Keratinocyte (primary cell): ENCODE measurements at regions not wholly inside any gene's neighbourhood (a gene's known extent, or its start where the extent isn't known, plus 50 kb on each side); places are given as distances from the start of the nearest gene placed in this dataset.

Experiments
- DNase-seq: peaks from one replicate; pipeline ENCODE4 v3.0.0-alpha.2; 2011; ENCODE audit warnings: low read depth, missing footprints, low spot score
- FAIRE-seq: peaks from 2 replicates; lab custom pipeline; 2011; peaks lifted over from hg19 to GRCh38; lab: Jason Lieb, UNC
- H2AFZ ChIP-seq: 2 replicates; pipeline ENCODE4 v1.6.0; 2012; ENCODE audit warnings: low read length, control low read depth, inconsistent platforms; ENCODE audit not compliant: control insufficient read depth
- H3K27ac ChIP-seq: 2 replicates; pipeline ENCODE4 v1.5.1; 2011; ENCODE audit warnings: low read length; ENCODE audit not compliant: control insufficient read depth, insufficient read depth
- H3K27me3 ChIP-seq: 3 replicates; pipeline ENCODE4 v1.6.0; 2011; ENCODE audit warnings: low read length; ENCODE audit not compliant: control insufficient read depth, insufficient read depth; ENCODE audit errors: extremely low read depth
- H3K36me3 ChIP-seq, 2 experiments: 2 replicates in 1 of 2; 3 replicates in 1 of 2; pipeline ENCODE4 v1.5.1; 2011; ENCODE audit warnings: low read length in 2 of 2, mild to moderate bottlenecking in 1 of 2; ENCODE audit not compliant: control insufficient read depth in 2 of 2, insufficient read depth in 2 of 2; ENCODE audit errors: extremely low read depth in 1 of 2
- H3K4me1 ChIP-seq: 3 replicates; pipeline ENCODE4 v1.5.1; 2011; ENCODE audit warnings: low read length; ENCODE audit not compliant: control insufficient read depth, insufficient read depth; ENCODE audit errors: extremely low read depth
- H3K4me2 ChIP-seq: 3 replicates; pipeline ENCODE4 v1.6.0; 2011; ENCODE audit warnings: low read depth, low read length; ENCODE audit not compliant: control insufficient read depth, insufficient read depth; ENCODE audit errors: extremely low read depth
- H3K4me3 ChIP-seq, 3 experiments: fragments of 200-600 bp in 1 of 3; sonication (generic) in 1 of 3; 2 replicates in 2 of 3; 3 replicates in 1 of 3; pipeline ENCODE4 v1.5.1; 2011 to 2016; ENCODE audit warnings: low read length in 3 of 3, mild to moderate bottlenecking in 3 of 3, control low read depth in 2 of 3, inconsistent platforms in 1 of 3, low read depth in 1 of 3, mixed read lengths in 1 of 3, mixed run types in 1 of 3, moderate library complexity in 1 of 3; ENCODE audit not compliant: control insufficient read depth in 2 of 3, insufficient read depth in 2 of 3; ENCODE audit errors: extremely low read depth in 1 of 3
- H3K79me2 ChIP-seq: 2 replicates; pipeline ENCODE4 v1.6.0; 2012; ENCODE audit warnings: low read length; ENCODE audit not compliant: control insufficient read depth, insufficient read depth
- H3K9ac ChIP-seq: 3 replicates; pipeline ENCODE4 v1.6.0; 2011; ENCODE audit warnings: low read length; ENCODE audit not compliant: control insufficient read depth, insufficient read depth; ENCODE audit errors: extremely low read depth
- H3K9me1 ChIP-seq: 3 replicates; pipeline ENCODE4 v1.6.0; 2011; ENCODE audit warnings: low read length; ENCODE audit not compliant: control insufficient read depth, insufficient read depth; ENCODE audit errors: extremely low read depth
- H3K9me3 ChIP-seq: 2 replicates; pipeline ENCODE4 v1.5.1; 2012; ENCODE audit warnings: low read depth, low read length; ENCODE audit not compliant: control insufficient read depth
- H4K20me1 ChIP-seq: 3 replicates; pipeline ENCODE4 v1.6.0; 2011; ENCODE audit warnings: low read length; ENCODE audit not compliant: control insufficient read depth, insufficient read depth; ENCODE audit errors: extremely low read depth
- EZH2 ChIP-seq: IDR thresholded peaks from one replicate; pipeline ENCODE4 v1.6.1; 2012; ENCODE audit warnings: inconsistent platforms, mild to moderate bottlenecking, low read length, moderate library complexity
- dilution Hi-C: fragments of 300-500 bp; cut with MboI; formaldehyde crosslinking; loops from one replicate; pipeline ENCODE4 v1.7.0; 2020; ENCODE audit warnings: low sequenced_read_pairs; ENCODE audit not compliant: extremely low pct_ligation_motif_present
- TF ChIP-seq, protein P1 (sequence below), 3 experiments: IDR thresholded peaks in 1 of 3; conservative IDR thresholded peaks in 1 of 3; optimal IDR thresholded peaks in 1 of 3; 2 replicates in 2 of 3; 3 replicates in 1 of 3; pipeline versions ENCODE3 to v1.5.1; 2011; ENCODE audit warnings: low read length in 3 of 3, mild to moderate bottlenecking in 3 of 3, moderate library complexity in 2 of 3, control low read depth in 1 of 3, inconsistent platforms in 1 of 3; ENCODE audit not compliant: insufficient read depth in 2 of 3; ENCODE audit errors: extremely low read depth in 1 of 3

DNA sequence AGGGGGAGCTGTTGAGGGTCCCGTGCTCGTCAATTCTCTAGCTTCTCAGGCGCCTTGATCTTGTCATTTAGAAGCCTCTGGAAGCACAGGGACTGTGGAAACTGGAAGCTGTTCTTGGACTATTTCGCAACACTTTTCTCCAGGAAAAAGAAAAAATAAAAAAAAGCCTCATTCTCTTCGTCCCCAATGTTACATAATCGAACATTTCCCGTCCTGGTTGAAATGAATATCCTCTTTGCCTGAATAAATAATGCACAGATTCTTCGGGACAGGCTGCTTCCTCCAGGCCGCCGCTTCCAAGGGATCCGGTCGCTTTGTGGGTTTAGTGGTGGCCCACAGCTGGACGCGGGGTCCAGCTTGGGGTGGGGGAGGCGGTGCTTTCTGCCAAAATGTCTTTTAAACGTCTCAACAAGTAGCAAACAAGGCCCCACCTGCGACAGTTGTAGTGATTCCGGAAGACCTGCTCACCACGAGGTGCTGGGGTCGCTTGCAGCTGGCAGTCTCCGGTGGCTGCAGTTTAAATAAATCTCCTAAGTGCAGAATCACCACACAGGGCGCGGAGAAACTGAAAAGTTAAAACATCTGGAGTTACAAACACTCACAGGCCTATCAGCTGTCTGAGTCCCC, 125.9 kb upstream of the ESR1 start:
- H3K36me3 ChIP-seq: no peaks in the 10 kb centered on the region
- H3K9me3 ChIP-seq: no peaks in the 10 kb centered on the region
- no peak overlapping the region for H3K9ac ChIP-seq
- TF ChIP-seq, protein P1, sequence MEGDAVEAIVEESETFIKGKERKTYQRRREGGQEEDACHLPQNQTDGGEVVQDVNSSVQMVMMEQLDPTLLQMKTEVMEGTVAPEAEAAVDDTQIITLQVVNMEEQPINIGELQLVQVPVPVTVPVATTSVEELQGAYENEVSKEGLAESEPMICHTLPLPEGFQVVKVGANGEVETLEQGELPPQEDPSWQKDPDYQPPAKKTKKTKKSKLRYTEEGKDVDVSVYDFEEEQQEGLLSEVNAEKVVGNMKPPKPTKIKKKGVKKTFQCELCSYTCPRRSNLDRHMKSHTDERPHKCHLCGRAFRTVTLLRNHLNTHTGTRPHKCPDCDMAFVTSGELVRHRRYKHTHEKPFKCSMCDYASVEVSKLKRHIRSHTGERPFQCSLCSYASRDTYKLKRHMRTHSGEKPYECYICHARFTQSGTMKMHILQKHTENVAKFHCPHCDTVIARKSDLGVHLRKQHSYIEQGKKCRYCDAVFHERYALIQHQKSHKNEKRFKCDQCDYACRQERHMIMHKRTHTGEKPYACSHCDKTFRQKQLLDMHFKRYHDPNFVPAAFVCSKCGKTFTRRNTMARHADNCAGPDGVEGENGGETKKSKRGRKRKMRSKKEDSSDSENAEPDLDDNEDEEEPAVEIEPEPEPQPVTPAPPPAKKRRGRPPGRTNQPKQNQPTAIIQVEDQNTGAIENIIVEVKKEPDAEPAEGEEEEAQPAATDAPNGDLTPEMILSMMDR (optimal IDR thresholded peaks at IDR 0.05 in 1 of 3, IDR thresholded peaks at IDR 0.05 in 1 of 3, conservative IDR thresholded peaks at IDR 0.05 in 1 of 3; ENCODE audit: extremely low read depth in 1 of 3, insufficient read depth in 2 of 3, low read length in 3 of 3): no peak
- no peak for TF ChIP-seq EZH2
- FAIRE-seq (no peak), DNase-seq (no peak)
- no peaks in the 10 kb centered on the region for H3K27me3 ChIP-seq
- H3K4me3 ChIP-seq: no peak overlapping the region
- no peaks in the 10 kb centered on the region for H3K4me1 ChIP-seq
- no peaks in the 10 kb centered on the region for H3K9me1 ChIP-seq
- dilution Hi-C loops: no loop called here
- no peak overlapping the region for H2AFZ ChIP-seq
- no peak overlapping the region for H3K27ac ChIP-seq
- no peak overlapping the region for H3K4me2 ChIP-seq
- H4K20me1 ChIP-seq: no peaks in the 10 kb centered on the region
- H3K79me2 ChIP-seq: no peaks in the 10 kb centered on the region

DNA sequence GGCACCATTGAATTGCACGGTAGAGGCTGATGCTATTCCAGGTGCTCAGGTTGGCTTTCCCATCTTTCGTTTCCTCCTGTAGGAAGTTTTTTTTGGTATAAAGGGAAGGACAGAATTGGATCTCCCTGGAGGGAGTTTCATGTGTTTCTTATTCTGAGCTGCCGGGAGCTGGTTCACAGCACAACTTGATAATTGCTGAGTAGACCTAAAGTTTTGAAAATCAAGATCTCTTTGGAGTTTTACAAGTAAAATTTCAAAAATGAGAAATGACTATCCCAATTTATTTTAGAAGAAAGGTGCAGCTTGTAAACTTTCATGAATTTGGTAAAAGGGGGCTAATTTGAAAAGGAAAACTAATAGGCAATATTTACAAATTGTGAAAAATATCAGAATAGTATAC, 125.2 kb upstream of the ESR1 start:
- Histone ChIP-seq H3K27me3 (no peaks in the 10 kb centered on the region), H3K36me3 (no peaks in the 10 kb centered on the region), H3K4me1 (no peaks in the 10 kb centered on the region), H4K20me1 (no peaks in the 10 kb centered on the region), H3K4me3 (no peak overlapping the region), H3K4me2 (no peak overlapping the region), H3K27ac (no peak overlapping the region), H2AFZ (no peak overlapping the region), H3K79me2 (no peaks in the 10 kb centered on the region), H3K9ac (no peak overlapping the region), H3K9me3 (no peaks in the 10 kb centered on the region), H3K9me1 (no peaks in the 10 kb centered on the region)
- TF ChIP-seq EZH2: no peak
- TF ChIP-seq, protein P1 (optimal IDR thresholded peaks at IDR 0.05 in 1 of 3, IDR thresholded peaks at IDR 0.05 in 1 of 3, conservative IDR thresholded peaks at IDR 0.05 in 1 of 3; ENCODE audit: extremely low read depth in 1 of 3, insufficient read depth in 2 of 3, low read length in 3 of 3): no peak
- FAIRE-seq (no peak), DNase-seq (no peak)
- dilution Hi-C loops: no loop called here
